ENCODE measurements at regions not wholly inside any gene's neighbourhood (a gene's known extent, or its start where the extent isn't known, plus 50 kb on each side); places are given as distances from the start of the nearest gene placed in this dataset.

DNA sequence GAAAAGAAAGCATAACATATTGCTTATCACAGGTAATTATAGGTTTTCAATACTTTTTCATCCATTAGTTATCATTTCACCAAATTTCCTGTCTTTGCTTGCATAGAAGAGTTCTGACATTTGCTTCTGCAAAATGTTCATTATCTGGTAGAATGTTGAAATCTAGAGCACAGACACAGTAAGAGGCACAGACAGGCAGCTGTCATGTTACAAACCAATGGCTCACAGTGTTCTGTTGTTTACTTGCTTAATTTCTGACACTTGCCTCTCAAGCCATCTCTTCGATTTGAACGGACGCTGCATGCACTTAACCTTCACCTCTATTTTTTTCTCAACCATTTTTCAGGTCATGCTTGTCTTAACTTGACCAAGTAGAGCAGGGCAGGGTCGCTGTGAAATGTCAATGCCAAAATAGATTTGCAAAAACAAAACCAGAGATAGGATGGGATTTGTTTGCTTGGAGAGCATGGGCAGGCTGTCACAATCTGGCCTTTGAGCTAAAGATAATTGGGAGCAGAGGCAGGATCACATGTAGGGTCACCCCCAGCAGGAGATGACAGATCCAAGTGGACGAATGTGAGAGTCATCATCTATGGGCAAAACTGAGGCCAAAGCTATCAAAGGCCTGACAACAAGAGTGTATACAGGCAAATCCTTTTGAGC is 292.3 kb downstream of the SMARCA1 start:
- Mint-ChIP-seq H3K4me3 (no peak overlapping the region), H3K9me3 (no peaks in the 10 kb centered on the region), H3K27ac (no peak overlapping the region), H3K36me3 (no peaks in the 10 kb centered on the region), H3K4me1 (ENCODE audit: unreplicated experiment) (peaks cover 6% of the 10 kb centered on the region), H3K27me3 (no peaks in the 10 kb centered on the region)
- no peak for TF ChIP-seq CTCF (conservative IDR thresholded peaks at IDR 0.05)
- DNase-seq (ENCODE audit: extremely low spot score, unreplicated experiment) = no peak

DNA sequence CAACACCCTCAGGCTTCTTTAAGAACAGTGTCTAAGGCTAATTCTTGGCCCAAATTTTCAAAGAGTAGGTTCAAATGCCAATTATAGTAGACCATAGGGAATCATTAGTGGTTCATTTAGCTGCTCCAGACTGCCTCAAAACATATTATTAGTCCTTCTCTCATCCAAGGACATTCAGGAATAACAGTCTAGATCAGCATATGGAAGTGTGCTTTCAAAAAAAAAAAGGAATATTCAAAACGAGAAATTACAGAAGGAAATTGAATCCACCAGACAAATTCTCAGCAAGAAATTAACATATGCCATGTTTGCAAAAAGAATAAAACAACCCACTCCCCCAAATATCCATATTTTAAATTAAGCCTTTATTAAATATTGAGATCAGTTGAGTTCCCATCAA is 293.1 kb downstream of the SMARCA1 start:
- H3K36me3 Mint-ChIP-seq = no peaks in the 10 kb centered on the region
- DNase-seq (ENCODE audit: extremely low spot score, unreplicated experiment) = no peak
- H3K27ac Mint-ChIP-seq = no peak overlapping the region
- H3K9me3 Mint-ChIP-seq = no peaks in the 10 kb centered on the region
- no peak overlapping the region for H3K4me3 Mint-ChIP-seq
- TF ChIP-seq CTCF (conservative IDR thresholded peaks at IDR 0.05) = no peak
- H3K27me3 Mint-ChIP-seq = no peaks in the 10 kb centered on the region
- peaks cover 6% of the 10 kb centered on the region for H3K4me1 Mint-ChIP-seq (ENCODE audit: unreplicated experiment)

- H3K4me3 Mint-ChIP-seq = no peak overlapping the region
- no peak for TF ChIP-seq CTCF (conservative IDR thresholded peaks at IDR 0.05)
- DNase-seq (ENCODE audit: extremely low spot score, unreplicated experiment) = no peak
- no peaks in the 10 kb centered on the region for H3K27me3 Mint-ChIP-seq
- H3K36me3 Mint-ChIP-seq = peaks cover 3% of the 10 kb centered on the region
- no peaks in the 10 kb centered on the region for H3K4me1 Mint-ChIP-seq (ENCODE audit: unreplicated experiment)
- peaks cover 7% of the 10 kb centered on the region for H3K9me3 Mint-ChIP-seq
- no peak overlapping the region for H3K27ac Mint-ChIP-seq
Observed at GRCh38 chrX:129227366-129227765, 295.9 kb downstream of the SMARCA1 start.

GRCh38 chrX:129193357-129193756 is 329.9 kb downstream of the SMARCA1 start:
- Mint-ChIP-seq H3K4me1 (ENCODE audit: unreplicated experiment) (peaks cover 4% of the 10 kb centered on the region), H3K9me3 (no peaks in the 10 kb centered on the region), H3K36me3 (no peaks in the 10 kb centered on the region), H3K27ac (no peak overlapping the region), H3K4me3 (no peak overlapping the region), H3K27me3 (no peaks in the 10 kb centered on the region)
- no peak for TF ChIP-seq CTCF (conservative IDR thresholded peaks at IDR 0.05)
- DNase-seq (ENCODE audit: extremely low spot score, unreplicated experiment) = no peak

DNA sequence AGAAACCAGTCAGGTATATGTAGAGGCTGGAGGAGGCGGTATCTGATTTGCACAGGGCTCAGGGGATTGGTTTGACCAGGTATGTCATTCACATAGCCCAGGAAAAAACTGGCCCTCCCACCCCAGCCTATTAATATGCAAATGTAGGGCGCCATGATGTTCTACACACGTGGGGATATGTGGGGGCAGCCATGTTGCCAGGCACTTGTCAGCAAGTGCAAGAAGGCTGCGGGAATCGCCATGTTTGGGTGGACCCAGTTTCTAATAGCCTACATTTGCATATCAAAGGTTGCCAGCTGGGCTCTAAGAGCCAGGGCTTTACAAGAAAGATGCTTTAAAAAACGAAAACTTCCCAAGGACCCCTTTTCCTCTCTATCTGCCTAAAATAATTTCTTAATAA is 335.1 kb downstream of the SMARCA1 start:
- no peaks in the 10 kb centered on the region for H3K36me3 Mint-ChIP-seq
- H3K27ac Mint-ChIP-seq = no peak overlapping the region
- TF ChIP-seq CTCF (conservative IDR thresholded peaks at IDR 0.05) = no peak
- no peaks in the 10 kb centered on the region for H3K9me3 Mint-ChIP-seq
- H3K4me3 Mint-ChIP-seq = no peak overlapping the region
- no peak for DNase-seq (ENCODE audit: extremely low spot score, unreplicated experiment)
- H3K4me1 Mint-ChIP-seq (ENCODE audit: unreplicated experiment) = peaks cover 2% of the 10 kb centered on the region
- H3K27me3 Mint-ChIP-seq = no peaks in the 10 kb centered on the region

DNA sequence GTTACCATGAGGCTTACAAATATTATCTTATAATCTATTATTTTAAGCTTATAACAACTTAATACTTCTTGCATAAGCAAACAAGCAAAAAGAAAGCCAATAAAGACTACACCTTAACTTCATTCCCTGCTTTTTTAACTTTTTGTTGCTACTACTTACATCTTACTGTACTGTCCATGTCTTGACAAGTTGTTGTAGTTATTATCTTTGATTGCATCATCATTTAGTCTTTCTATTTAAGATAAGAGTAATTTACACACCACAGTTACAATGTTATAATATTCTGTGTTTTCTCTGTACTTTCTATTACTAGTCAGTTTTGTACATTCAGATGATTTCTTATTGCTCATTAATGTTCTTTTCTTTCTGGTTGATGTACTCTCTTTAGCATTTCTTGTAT is 346.6 kb downstream of the SMARCA1 start:
- no peak for TF ChIP-seq CTCF (conservative IDR thresholded peaks at IDR 0.05)
- Mint-ChIP-seq H3K9me3 (no peaks in the 10 kb centered on the region), H3K27me3 (no peaks in the 10 kb centered on the region), H3K4me3 (no peak overlapping the region), H3K27ac (no peak overlapping the region), H3K4me1 (ENCODE audit: unreplicated experiment) (no peaks in the 10 kb centered on the region), H3K36me3 (no peaks in the 10 kb centered on the region)
- DNase-seq (ENCODE audit: extremely low spot score, unreplicated experiment) = no peak

All from type B pancreatic cell (in vitro differentiated cells).